ENCODE measurements at regions not wholly inside any gene's neighbourhood (a gene's known extent, or its start where the extent isn't known, plus 50 kb on each side); places are given as distances from the start of the nearest gene placed in this dataset.

- TF ChIP-seq, protein P1, sequence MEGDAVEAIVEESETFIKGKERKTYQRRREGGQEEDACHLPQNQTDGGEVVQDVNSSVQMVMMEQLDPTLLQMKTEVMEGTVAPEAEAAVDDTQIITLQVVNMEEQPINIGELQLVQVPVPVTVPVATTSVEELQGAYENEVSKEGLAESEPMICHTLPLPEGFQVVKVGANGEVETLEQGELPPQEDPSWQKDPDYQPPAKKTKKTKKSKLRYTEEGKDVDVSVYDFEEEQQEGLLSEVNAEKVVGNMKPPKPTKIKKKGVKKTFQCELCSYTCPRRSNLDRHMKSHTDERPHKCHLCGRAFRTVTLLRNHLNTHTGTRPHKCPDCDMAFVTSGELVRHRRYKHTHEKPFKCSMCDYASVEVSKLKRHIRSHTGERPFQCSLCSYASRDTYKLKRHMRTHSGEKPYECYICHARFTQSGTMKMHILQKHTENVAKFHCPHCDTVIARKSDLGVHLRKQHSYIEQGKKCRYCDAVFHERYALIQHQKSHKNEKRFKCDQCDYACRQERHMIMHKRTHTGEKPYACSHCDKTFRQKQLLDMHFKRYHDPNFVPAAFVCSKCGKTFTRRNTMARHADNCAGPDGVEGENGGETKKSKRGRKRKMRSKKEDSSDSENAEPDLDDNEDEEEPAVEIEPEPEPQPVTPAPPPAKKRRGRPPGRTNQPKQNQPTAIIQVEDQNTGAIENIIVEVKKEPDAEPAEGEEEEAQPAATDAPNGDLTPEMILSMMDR (IDR thresholded peaks at IDR 0.05) = no peak
- TF ChIP-seq POLR2AphosphoS5 (IDR thresholded peaks at IDR 0.05) (no peak), EP300 (IDR thresholded peaks at IDR 0.05; ENCODE audit: low read depth) (no peak), POLR2A (IDR thresholded peaks at IDR 0.05) (no peak)
Measured at GRCh38 chr5:82360022-82360421, 81.9 kb upstream of the RPS23 start.

All from transverse colon (tissue), 4 donors.